ENCODE measurements at regions not wholly inside any gene's neighbourhood (a gene's known extent, or its start where the extent isn't known, plus 50 kb on each side); places are given as distances from the start of the nearest gene placed in this dataset.

DNA sequence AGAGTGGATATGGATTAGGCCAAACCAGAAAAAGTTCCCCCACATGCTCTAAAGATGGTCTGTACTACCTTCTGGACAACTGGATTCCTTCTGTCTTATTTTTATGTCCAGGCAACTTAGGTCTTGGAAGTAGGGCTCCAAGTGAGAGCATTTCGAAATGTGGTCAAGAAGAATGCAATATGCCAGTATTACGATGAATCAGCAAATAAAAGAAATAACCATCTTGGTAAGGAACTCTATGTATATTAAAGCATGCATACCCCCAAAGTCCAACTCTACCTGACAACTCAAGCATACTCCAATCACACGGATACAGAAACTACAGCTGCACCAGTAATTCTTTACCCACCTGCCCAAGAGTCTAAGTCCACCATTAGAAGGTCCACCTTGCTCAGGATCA is 234.5 kb downstream of the HNRNPD start:
- no peaks in the 10 kb centered on the region for H3K27me3 ChIP-seq (ENCODE audit: low read depth)
- H3K4me1 ChIP-seq: no peaks in the 10 kb centered on the region
- intact Hi-C loops (cut with DNase I): no loop called here
- no peak overlapping the region for H3K27ac ChIP-seq
- H3K4me3 ChIP-seq: no peak overlapping the region
- DNase-seq (no peak), ATAC-seq (no peak)
- TF ChIP-seq, protein P1, sequence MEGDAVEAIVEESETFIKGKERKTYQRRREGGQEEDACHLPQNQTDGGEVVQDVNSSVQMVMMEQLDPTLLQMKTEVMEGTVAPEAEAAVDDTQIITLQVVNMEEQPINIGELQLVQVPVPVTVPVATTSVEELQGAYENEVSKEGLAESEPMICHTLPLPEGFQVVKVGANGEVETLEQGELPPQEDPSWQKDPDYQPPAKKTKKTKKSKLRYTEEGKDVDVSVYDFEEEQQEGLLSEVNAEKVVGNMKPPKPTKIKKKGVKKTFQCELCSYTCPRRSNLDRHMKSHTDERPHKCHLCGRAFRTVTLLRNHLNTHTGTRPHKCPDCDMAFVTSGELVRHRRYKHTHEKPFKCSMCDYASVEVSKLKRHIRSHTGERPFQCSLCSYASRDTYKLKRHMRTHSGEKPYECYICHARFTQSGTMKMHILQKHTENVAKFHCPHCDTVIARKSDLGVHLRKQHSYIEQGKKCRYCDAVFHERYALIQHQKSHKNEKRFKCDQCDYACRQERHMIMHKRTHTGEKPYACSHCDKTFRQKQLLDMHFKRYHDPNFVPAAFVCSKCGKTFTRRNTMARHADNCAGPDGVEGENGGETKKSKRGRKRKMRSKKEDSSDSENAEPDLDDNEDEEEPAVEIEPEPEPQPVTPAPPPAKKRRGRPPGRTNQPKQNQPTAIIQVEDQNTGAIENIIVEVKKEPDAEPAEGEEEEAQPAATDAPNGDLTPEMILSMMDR (IDR thresholded peaks at IDR 0.05): no peak
- H3K9me3 ChIP-seq: no peaks in the 10 kb centered on the region
- H3K36me3 ChIP-seq: no peaks in the 10 kb centered on the region

DNA sequence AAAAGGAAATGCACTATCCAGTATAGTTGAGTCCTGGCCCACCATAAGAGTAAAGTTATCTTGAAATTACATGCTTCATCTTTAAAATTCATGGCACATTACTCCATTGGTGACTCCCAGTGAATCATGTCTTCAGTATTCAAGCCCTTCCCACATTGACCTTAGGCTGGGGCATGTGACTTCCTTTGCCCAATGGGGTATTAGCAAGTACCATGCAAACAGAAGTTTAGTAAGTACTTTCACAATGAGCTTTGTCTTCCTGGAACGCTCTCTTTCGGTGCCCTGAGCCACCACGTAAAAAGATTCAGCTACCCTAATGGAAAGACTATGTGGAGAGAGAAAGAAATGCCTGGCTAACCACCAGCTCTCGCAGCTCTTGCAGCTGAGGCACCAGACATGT is 235.4 kb downstream of the HNRNPD start:
- H3K27ac ChIP-seq: no peak overlapping the region
- H3K36me3 ChIP-seq: no peaks in the 10 kb centered on the region
- H3K27me3 ChIP-seq (ENCODE audit: low read depth): no peaks in the 10 kb centered on the region
- no peaks in the 10 kb centered on the region for H3K9me3 ChIP-seq
- no peak overlapping the region for H3K4me3 ChIP-seq
- ATAC-seq (no peak), DNase-seq (no peak)
- TF ChIP-seq, protein P1 (IDR thresholded peaks at IDR 0.05): no peak
- intact Hi-C loops (cut with DNase I): no loop called here
- H3K4me1 ChIP-seq: no peaks in the 10 kb centered on the region

DNA sequence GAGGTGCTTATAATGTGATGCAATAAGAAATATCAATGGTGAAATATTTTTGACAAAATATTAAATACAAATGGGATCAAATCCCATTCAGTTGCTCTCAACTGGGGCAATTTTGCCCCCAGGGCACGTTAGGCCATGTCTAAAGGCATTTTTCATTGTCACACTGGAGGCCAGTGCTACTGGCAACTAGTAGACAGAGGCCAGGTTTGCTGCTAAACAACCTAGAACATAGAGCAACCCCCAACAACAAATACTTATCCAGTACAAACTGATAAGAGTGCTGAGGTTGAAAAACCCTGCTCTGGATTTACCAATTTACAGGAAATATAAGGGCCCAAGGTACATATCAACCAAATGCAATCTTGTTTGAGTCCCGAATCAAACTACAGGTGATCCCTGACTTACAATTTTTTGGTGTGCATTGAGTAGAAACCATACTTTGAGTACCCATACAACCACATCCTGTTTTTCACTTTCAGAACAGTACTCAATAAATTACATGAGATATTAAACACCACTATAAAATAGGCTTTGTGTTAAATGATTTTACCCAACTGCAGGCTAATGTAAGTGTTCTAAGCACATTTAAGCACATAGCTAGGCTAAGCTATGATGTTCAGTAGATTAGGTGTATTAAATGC is 237.5 kb downstream of the HNRNPD start:
- no peak overlapping the region for H3K4me3 ChIP-seq
- DNase-seq: no peak
- no peaks in the 10 kb centered on the region for H3K27me3 ChIP-seq (ENCODE audit: low read depth)
- no peaks in the 10 kb centered on the region for H3K36me3 ChIP-seq
- no peaks in the 10 kb centered on the region for H3K9me3 ChIP-seq
- intact Hi-C loops (cut with DNase I): no loop called here
- H3K4me1 ChIP-seq: no peaks in the 10 kb centered on the region
- TF ChIP-seq, protein P1 (IDR thresholded peaks at IDR 0.05): no peak
- no peak overlapping the region for H3K27ac ChIP-seq
- no peak for ATAC-seq

DNA sequence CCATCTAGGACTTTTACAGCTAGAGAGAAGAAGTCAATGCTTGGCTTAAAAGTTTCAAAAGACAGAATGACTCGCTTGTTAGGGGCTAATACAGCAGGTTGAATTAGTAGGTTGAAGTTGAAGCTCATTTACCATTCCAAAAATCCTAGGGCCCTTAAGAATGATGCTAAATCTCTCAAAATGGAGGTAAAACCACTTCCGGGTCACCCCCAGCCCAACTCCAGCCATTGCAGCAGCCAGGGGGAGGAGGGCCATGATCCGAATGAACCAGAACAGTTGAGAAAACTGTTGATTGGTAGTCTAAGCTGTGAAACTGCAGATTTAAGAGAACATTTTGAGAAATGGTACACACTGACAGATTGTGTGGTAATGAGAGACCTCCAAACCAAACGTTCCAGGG is 245.4 kb downstream of the HNRNPD start:
- intact Hi-C loops (cut with DNase I): no loop called here
- H3K4me1 ChIP-seq: no peaks in the 10 kb centered on the region

DNA sequence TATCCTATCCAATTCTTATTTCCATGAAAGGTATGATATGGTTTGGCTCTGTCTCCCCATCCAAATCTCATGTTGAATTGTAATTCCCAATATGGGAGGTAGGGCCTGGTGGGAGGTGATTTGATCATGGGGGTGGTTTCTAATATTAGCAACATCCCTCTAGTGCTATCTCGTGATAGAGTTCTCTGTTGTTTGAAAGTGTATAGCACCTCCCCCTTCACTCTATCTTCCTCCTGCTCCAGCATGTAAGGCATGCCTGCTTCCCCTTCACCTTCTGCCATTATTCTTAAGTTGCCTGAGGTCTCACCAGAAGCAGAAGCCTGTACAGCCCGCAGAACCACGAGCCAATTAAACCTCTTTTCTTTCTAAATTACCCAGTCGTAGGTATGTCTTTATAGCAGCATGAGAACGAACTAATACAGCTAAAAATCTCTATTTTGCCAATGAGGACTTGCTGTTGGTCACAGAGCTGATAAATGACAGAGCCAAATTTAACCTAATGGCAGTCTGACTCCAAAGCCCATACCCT is 247.2 kb downstream of the HNRNPD start:
- Histone ChIP-seq H3K9me3 (no peaks in the 10 kb centered on the region), H3K4me1 (no peaks in the 10 kb centered on the region), H3K27me3 (ENCODE audit: low read depth) (no peaks in the 10 kb centered on the region), H3K27ac (no peak overlapping the region), H3K4me3 (no peak overlapping the region), H3K36me3 (no peaks in the 10 kb centered on the region)
- TF ChIP-seq, protein P1 (IDR thresholded peaks at IDR 0.05): no peak
- ATAC-seq: no peak
- intact Hi-C loops (cut with DNase I): no loop called here
- DNase-seq: no peak

More for the DNA sequence above, 245.4 kb downstream of the HNRNPD start:
- no peak for ATAC-seq
- Histone ChIP-seq H3K27ac (no peak overlapping the region), H3K9me3 (no peaks in the 10 kb centered on the region), H3K27me3 (ENCODE audit: low read depth) (no peaks in the 10 kb centered on the region), H3K36me3 (no peaks in the 10 kb centered on the region), H3K4me3 (no peak overlapping the region)
- DNase-seq: no peak
- TF ChIP-seq, protein P1 (IDR thresholded peaks at IDR 0.05): no peak
